ENCODE measurements at regions not wholly inside any gene's neighbourhood (a gene's known extent, or its start where the extent isn't known, plus 50 kb on each side); places are given as distances from the start of the nearest gene placed in this dataset.
"Not testable (repeated sequence)": the region's sequence is repeated elsewhere in the genome, so short reads cannot be mapped to it uniquely, and the experiment has no call there.

DNA sequence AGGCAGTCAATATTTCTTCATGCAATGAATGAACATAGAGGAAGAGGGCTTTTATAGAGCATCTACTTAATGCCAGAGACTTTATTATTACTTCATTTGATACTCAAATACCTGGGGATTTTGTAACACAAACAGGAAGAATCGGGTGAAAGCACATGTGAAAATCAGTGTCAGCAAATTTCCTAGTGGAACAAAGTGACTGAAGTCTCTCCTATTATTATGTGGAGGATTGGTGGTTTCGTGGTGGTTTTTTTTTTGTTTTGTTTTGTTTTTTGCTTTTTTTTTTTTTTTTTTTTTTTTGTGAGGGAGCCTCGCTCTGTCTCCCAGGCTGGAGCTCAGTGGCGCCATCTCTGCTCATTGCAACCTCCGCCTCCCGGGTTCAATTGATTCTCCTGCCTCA lies 207.0 kb downstream of the RRAGB start:
- TF ChIP-seq, protein P1, sequence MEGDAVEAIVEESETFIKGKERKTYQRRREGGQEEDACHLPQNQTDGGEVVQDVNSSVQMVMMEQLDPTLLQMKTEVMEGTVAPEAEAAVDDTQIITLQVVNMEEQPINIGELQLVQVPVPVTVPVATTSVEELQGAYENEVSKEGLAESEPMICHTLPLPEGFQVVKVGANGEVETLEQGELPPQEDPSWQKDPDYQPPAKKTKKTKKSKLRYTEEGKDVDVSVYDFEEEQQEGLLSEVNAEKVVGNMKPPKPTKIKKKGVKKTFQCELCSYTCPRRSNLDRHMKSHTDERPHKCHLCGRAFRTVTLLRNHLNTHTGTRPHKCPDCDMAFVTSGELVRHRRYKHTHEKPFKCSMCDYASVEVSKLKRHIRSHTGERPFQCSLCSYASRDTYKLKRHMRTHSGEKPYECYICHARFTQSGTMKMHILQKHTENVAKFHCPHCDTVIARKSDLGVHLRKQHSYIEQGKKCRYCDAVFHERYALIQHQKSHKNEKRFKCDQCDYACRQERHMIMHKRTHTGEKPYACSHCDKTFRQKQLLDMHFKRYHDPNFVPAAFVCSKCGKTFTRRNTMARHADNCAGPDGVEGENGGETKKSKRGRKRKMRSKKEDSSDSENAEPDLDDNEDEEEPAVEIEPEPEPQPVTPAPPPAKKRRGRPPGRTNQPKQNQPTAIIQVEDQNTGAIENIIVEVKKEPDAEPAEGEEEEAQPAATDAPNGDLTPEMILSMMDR (conservative IDR thresholded peaks at IDR 0.05), result no peak
- Histone ChIP-seq H3K9me3 (ENCODE audit: control insufficient read depth, low read length) (peaks cover 36% of the 10 kb centered on the region), H3K9ac (ENCODE audit: extremely low read depth, low read length, poor library complexity, severe bottlenecking) (no peak overlapping the region), H3K36me3 (ENCODE audit: control insufficient read depth, insufficient read depth, low read length) (peaks cover 13% of the 10 kb centered on the region), H3K4me3 (ENCODE audit: low read length) (no peak overlapping the region), H3K4me1 (ENCODE audit: control insufficient read depth, insufficient read depth, low read length) (no peaks in the 10 kb centered on the region), H3K27ac (ENCODE audit: low read depth, low read length) (no peak overlapping the region), H3K27me3 (ENCODE audit: control insufficient read depth, insufficient read depth, low read length, poor library complexity, severe bottlenecking) (no peaks in the 10 kb centered on the region)
- Mint-ChIP-seq H3K4me1 (no peaks in the 10 kb centered on the region), H3K27me3 (ENCODE audit: insufficient read depth) (no peaks in the 10 kb centered on the region), H3K9me3 (peaks cover 80% of the 10 kb centered on the region), H3K36me3 (ENCODE audit: low read depth) (peaks cover 62% of the 10 kb centered on the region), H3K27ac (no peak overlapping the region), H3K4me3 (no peak overlapping the region)
- peak; percentile 64 for DNase-seq
- 87% methylated on average over 5 of the region's 6 CpGs; no CpG with 5 or more reads in 1 of the 2 experiments for WGBS, 2 experiments (ENCODE audit: insufficient coverage in 1 of 2, insufficient read length in 1 of 2)

- not testable (repeated sequence) for H3K27me3 Mint-ChIP-seq (ENCODE audit: insufficient read depth); H3K4me3 ChIP-seq (ENCODE audit: low read length); H3K27ac Mint-ChIP-seq; H3K4me3 Mint-ChIP-seq; H3K4me1 Mint-ChIP-seq; DNase-seq; H3K36me3 ChIP-seq (ENCODE audit: control insufficient read depth, insufficient read depth, low read length); H3K9ac ChIP-seq (ENCODE audit: extremely low read depth, low read length, poor library complexity, severe bottlenecking); H3K27me3 ChIP-seq (ENCODE audit: control insufficient read depth, insufficient read depth, low read length, poor library complexity, severe bottlenecking); H3K4me1 ChIP-seq (ENCODE audit: control insufficient read depth, insufficient read depth, low read length); H3K27ac ChIP-seq (ENCODE audit: low read depth, low read length)
- H3K36me3 Mint-ChIP-seq (ENCODE audit: low read depth), result peaks cover 49% of the 10 kb centered on the region
- peaks cover 13% of the 10 kb centered on the region for H3K9me3 ChIP-seq (ENCODE audit: control insufficient read depth, low read length)
- H3K9me3 Mint-ChIP-seq, result peaks cover 78% of the 10 kb centered on the region
Observed at GRCh38 chrX:55928529-55928928, 211.0 kb downstream of the RRAGB start.

All from endodermal cell (in vitro differentiated cells).